22Rv1 (cell line): ENCODE measurements at regions not wholly inside any gene's neighbourhood (a gene's known extent, or its start where the extent isn't known, plus 50 kb on each side); places are given as distances from the start of the nearest gene placed in this dataset.
"Not testable (repeated sequence)": the region's sequence is repeated elsewhere in the genome, so short reads cannot be mapped to it uniquely, and the experiment has no call there.

Source experiments
- H3K27ac ChIP-seq: fragments of 450-650 bp; 2 replicates; pipeline ENCODE4 v1.5.1; 2017
- CTCF ChIP-seq: fragments of 450-650 bp; IDR thresholded peaks from 2 replicates; pipeline ENCODE4 v1.5.1; 2017; ENCODE audit warnings: mild to moderate bottlenecking
- ZFX ChIP-seq: fragments of 450-650 bp; IDR thresholded peaks from 2 replicates; pipeline ENCODE4 v1.6.1; 2017; ENCODE audit warnings: antibody characterized with exemption, borderline replicate concordance

- TF ChIP-seq CTCF (peak; percentile 25), ZFX (no peak)
- no peak overlapping the region for H3K27ac ChIP-seq
Observed at GRCh38 chr9:24051587-24051986, 225.5 kb upstream of the ELAVL2 start.

GRCh38 chr9:24050239-24050638, 224.2 kb upstream of the ELAVL2 start:
- not testable (repeated sequence) for H3K27ac ChIP-seq

DNA sequence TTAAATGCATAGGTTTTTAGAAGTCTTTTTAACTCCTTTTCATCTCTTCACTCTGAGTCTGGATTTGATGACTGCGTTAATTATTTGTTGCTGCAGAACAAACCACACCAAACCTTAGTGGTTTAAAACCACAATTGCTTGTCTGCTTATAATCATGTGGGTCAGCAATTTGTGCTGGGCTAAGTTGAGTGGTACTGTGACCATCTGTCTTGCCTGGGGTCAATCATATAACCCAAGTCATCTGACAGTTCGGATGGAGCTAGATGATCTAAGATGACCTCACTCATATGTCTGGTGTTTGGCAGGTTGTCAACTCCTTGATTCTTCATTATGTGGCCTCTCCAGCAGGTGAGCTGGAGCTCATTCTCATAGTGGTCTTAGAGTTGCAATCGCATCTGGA, 219.1 kb upstream of the ELAVL2 start:
- TF ChIP-seq CTCF: no peak
- TF ChIP-seq ZFX: no peak
- no peak overlapping the region for H3K27ac ChIP-seq

- TF ChIP-seq ZFX: no peak
- TF ChIP-seq CTCF: no peak
- H3K27ac ChIP-seq: no peak overlapping the region
Observed at GRCh38 chr9:24044576-24044975, 218.5 kb upstream of the ELAVL2 start.

GRCh38 chr9:24041160-24041690, 215.2 kb upstream of the ELAVL2 start:
- TF ChIP-seq CTCF: no peak
- TF ChIP-seq ZFX: no peak

GRCh38 chr9:24036459-24036858, 210.4 kb upstream of the ELAVL2 start:
- no peak for TF ChIP-seq ZFX
- no peak for TF ChIP-seq CTCF
- H3K27ac ChIP-seq: no peak overlapping the region

More at GRCh38 chr9:24041160-24041690, 215.2 kb upstream of the ELAVL2 start:
- no peak overlapping the region for H3K27ac ChIP-seq

DNA sequence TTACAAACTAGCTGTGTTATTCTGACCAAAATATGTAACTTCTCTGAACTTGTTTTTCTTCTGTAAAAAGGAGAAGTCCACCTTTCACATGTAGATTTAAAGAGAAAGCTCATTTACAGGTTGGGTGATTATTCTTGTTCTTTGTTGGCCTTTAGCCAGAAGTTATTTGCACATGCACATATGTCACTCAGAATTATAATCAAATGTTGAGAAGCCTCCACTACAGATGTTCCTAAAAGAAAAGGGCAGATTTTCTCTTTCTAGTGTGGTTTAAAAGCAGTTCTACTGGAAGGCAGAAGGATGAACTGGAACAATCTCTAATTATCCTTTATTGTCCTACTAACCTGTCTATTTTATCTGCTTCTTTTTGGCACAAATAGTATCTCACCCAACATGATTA, 209.8 kb upstream of the ELAVL2 start:
- no peak overlapping the region for H3K27ac ChIP-seq
- no peak for TF ChIP-seq CTCF

GRCh38 chr9:24011881-24012280, 185.8 kb upstream of the ELAVL2 start:
- TF ChIP-seq CTCF (no peak), ZFX (no peak)
- no peak overlapping the region for H3K27ac ChIP-seq
